PC-9 (cell line): ENCODE measurements at regions not wholly inside any gene's neighbourhood (a gene's known extent, or its start where the extent isn't known, plus 50 kb on each side); places are given as distances from the start of the nearest gene placed in this dataset.
A peak's percentile ranks its signal among the peaks of the same experiment; 100 is the strongest.

Source experiments
- CTCF ChIP-seq: fragments of 200-600 bp; sonication (generic); conservative IDR thresholded peaks from 2 replicates; pipeline ENCODE4 v1.6.1; 2017; ENCODE audit warnings: mixed run types, antibody characterized with exemption, mild to moderate bottlenecking, moderate library complexity
- EZH2 ChIP-seq: fragments of 200-600 bp; sonication (generic); IDR thresholded peaks from 2 replicates; pipeline ENCODE4 v1.8.0; 2017; ENCODE audit warnings: antibody characterized with exemption, low read depth

GRCh38 chr16:87550495-87550961 lies 51.8 kb upstream of the JPH3 start:
- peak; percentile 99 for TF ChIP-seq CTCF
- no peak for TF ChIP-seq EZH2
